ENCODE measurements at regions not wholly inside any gene's neighbourhood (a gene's known extent, or its start where the extent isn't known, plus 50 kb on each side); places are given as distances from the start of the nearest gene placed in this dataset.

- no peak overlapping the region for H2AFZ ChIP-seq (ENCODE audit: low read length)
- H4K8ac ChIP-seq (replicated peaks; ENCODE audit: insufficient read length, low read depth, low read length) = no peak overlapping the region
- no peak overlapping the region for H2BK120ac ChIP-seq (ENCODE audit: low read depth, low read length, poor library complexity, severe bottlenecking)
- H3K79me1 ChIP-seq (ENCODE audit: insufficient read depth, low read depth, low read length, poor library complexity, severe bottlenecking) = no peaks in the 10 kb centered on the region
- Mint-ChIP-seq H3K4me1 (peaks cover 5 to 13% of the 10 kb centered on the region in 2 experiments), H3K27ac (no peak overlapping the region; a peak in 1 of 7 replicates), H3K36me3 (ENCODE audit: insufficient read depth in 1 of 3, low read depth in 3 of 3) (no peaks in the 10 kb centered on the region), H3K4me3 (no peak overlapping the region), H3K27me3 (ENCODE audit: low read depth) (peaks cover 6% of the 10 kb centered on the region), H3K9me3 (peaks cover 0 to 3% of the 10 kb centered on the region in 2 experiments; a peak in 3 of 5 replicates)
- H3K23ac ChIP-seq (ENCODE audit: insufficient read length, low read depth, low read length) = no peak overlapping the region
- TF ChIP-seq, protein P1, sequence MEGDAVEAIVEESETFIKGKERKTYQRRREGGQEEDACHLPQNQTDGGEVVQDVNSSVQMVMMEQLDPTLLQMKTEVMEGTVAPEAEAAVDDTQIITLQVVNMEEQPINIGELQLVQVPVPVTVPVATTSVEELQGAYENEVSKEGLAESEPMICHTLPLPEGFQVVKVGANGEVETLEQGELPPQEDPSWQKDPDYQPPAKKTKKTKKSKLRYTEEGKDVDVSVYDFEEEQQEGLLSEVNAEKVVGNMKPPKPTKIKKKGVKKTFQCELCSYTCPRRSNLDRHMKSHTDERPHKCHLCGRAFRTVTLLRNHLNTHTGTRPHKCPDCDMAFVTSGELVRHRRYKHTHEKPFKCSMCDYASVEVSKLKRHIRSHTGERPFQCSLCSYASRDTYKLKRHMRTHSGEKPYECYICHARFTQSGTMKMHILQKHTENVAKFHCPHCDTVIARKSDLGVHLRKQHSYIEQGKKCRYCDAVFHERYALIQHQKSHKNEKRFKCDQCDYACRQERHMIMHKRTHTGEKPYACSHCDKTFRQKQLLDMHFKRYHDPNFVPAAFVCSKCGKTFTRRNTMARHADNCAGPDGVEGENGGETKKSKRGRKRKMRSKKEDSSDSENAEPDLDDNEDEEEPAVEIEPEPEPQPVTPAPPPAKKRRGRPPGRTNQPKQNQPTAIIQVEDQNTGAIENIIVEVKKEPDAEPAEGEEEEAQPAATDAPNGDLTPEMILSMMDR (conservative IDR thresholded peaks at IDR 0.05) = no peak
- H3K27me3 ChIP-seq (ENCODE audit: insufficient read depth, low read length) = no peaks in the 10 kb centered on the region
- no peak overlapping the region for H4K5ac ChIP-seq (ENCODE audit: insufficient read length, low read depth, low read length)
- no peak overlapping the region for H2BK20ac ChIP-seq (ENCODE audit: low read depth, low read length, poor library complexity, severe bottlenecking)
- H4K20me1 ChIP-seq (ENCODE audit: control insufficient read depth, insufficient read depth, insufficient read length) = no peaks in the 10 kb centered on the region
- no peak overlapping the region for H3K14ac ChIP-seq (ENCODE audit: insufficient read depth, low read length)
- no peak overlapping the region for H3K27ac ChIP-seq (ENCODE audit: insufficient read length, low read depth, low read length)
- no peak overlapping the region for H2BK15ac ChIP-seq (ENCODE audit: low read depth, low read length)
- no peaks in the 10 kb centered on the region for H3K23me2 ChIP-seq (ENCODE audit: insufficient read length, low read depth, low read length, poor library complexity, severe bottlenecking)
- no peak overlapping the region for H3K4me2 ChIP-seq (ENCODE audit: insufficient read depth, insufficient read length, low read length)
- H3K9ac ChIP-seq (ENCODE audit: extremely low read depth, insufficient read length, low read length) = no peak overlapping the region
- WGBS (ENCODE audit: extremely low coverage, insufficient read length, low lambda C conversion rate) = no CpG with 5 or more reads among the region's 2 CpGs
- no peak overlapping the region for H3T11ph ChIP-seq (ENCODE audit: low read length)
- no peak overlapping the region for H3K4ac ChIP-seq (ENCODE audit: low read depth, low read length)
- no peak overlapping the region for H3K56ac ChIP-seq (ENCODE audit: insufficient read length, low read depth, low read length)
- H2AK5ac ChIP-seq (ENCODE audit: insufficient read length, low read length) = no peak overlapping the region
- DNase-seq = no peak
- no peak overlapping the region for H2BK5ac ChIP-seq (ENCODE audit: insufficient read length, low read length)
- H4K91ac ChIP-seq (ENCODE audit: insufficient read length, low read depth, low read length) = no peak overlapping the region
- H3K4me1 ChIP-seq (ENCODE audit: insufficient read depth, low read length) = no peaks in the 10 kb centered on the region
- H2BK12ac ChIP-seq (ENCODE audit: insufficient read length, low read depth, low read length) = no peak overlapping the region
- H3K79me2 ChIP-seq (ENCODE audit: insufficient read depth, low read length) = no peaks in the 10 kb centered on the region
- no peak overlapping the region for H3K18ac ChIP-seq (ENCODE audit: insufficient read length, low read depth, low read length)
- H3K9me3 ChIP-seq (ENCODE audit: control insufficient read depth, low read depth, low read length) = no peaks in the 10 kb centered on the region
Observed at GRCh38 chr13:44283600-44283999, 90.0 kb upstream of the SERP2 start.

All from H9 (cell line).